Endothelial cell of umbilical vein (primary cell): ENCODE measurements at regions not wholly inside any gene's neighbourhood (a gene's known extent, or its start where the extent isn't known, plus 50 kb on each side); places are given as distances from the start of the nearest gene placed in this dataset.

ENCODE experiments used
- BruUV-seq: library from RNA; stranded (reverse); fragments of 400-500 nt; replicated peaks from 2 replicates; lab custom pipeline; 2021; lab: Mats Ljungman, UMichigan
- CTCF ChIA-PET: fragments of 300-600, 350-600 bp; sonication (Branson Sonifier 250); formaldehyde crosslinking; loops from one replicate; lab custom pipeline; 2021; ENCODE audit warnings: antibody characterized with exemption, inconsistent platforms; lab: Charles Lee
- POLR2A ChIA-PET: fragments of 300-600, 350-600 bp; sonication (Branson Sonifier 250); formaldehyde crosslinking; loops from one replicate; lab custom pipeline; 2021; ENCODE audit warnings: antibody characterized with exemption, inconsistent platforms; lab: Charles Lee
- DNase-seq: peaks from one replicate; pipeline ENCODE4 v3.0.0-alpha.2; 2011; ENCODE audit warnings: low read depth, low spot score
- FAIRE-seq: peaks from 2 replicates; lab custom pipeline; 2011; peaks lifted over from hg19 to GRCh38; lab: Jason Lieb, UNC
- H2AFZ ChIP-seq: 2 replicates; pipeline ENCODE4 v1.6.0; 2012; ENCODE audit warnings: low read depth, low read length, control low read depth, inconsistent platforms
- H3K27ac ChIP-seq: 2 replicates; pipeline ENCODE4 v1.5.1; 2011; ENCODE audit warnings: low read depth, mild to moderate bottlenecking, control low read depth, low read length, moderate library complexity; ENCODE audit not compliant: insufficient read depth
- H3K27me3 ChIP-seq, 2 experiments: 2 replicates each; pipeline versions ENCODE4 v1.6.0 to v1.6.1; 2011; ENCODE audit warnings: low read length in 2 of 2, mixed read lengths in 1 of 2; ENCODE audit not compliant: control insufficient read depth in 2 of 2, insufficient read depth in 2 of 2
- H3K36me3 ChIP-seq, 2 experiments: 2 replicates in 1 of 2; 3 replicates in 1 of 2; pipeline ENCODE4 v1.5.1; 2011; ENCODE audit warnings: low read length in 2 of 2, mild to moderate bottlenecking in 1 of 2, moderate library complexity in 1 of 2; ENCODE audit not compliant: control insufficient read depth in 2 of 2, insufficient read depth in 2 of 2; ENCODE audit errors: extremely low read depth in 1 of 2
- H3K4me1 ChIP-seq: 3 replicates; pipeline ENCODE4 v1.5.1; 2011; ENCODE audit warnings: mild to moderate bottlenecking, low read length; ENCODE audit not compliant: control insufficient read depth, insufficient read depth; ENCODE audit errors: extremely low read depth
- H3K4me2 ChIP-seq: 2 replicates; pipeline ENCODE4 v1.6.1; 2011; ENCODE audit warnings: low read length, control low read depth, mixed read lengths; ENCODE audit not compliant: insufficient read depth
- H3K4me3 ChIP-seq, 3 experiments: fragments of 200-600 bp in 1 of 3; sonication (generic), shearing (Covaris generic) in 1 of 3; replicated peaks in 1 of 3; 2 replicates each; pipeline ENCODE4 v1.5.1; 2011 to 2016; ENCODE audit warnings: control low read depth in 3 of 3, low read length in 3 of 3, mild to moderate bottlenecking in 2 of 3, inconsistent platforms in 1 of 3, low read depth in 1 of 3, moderate library complexity in 1 of 3; ENCODE audit not compliant: insufficient read depth in 1 of 3
- H3K79me2 ChIP-seq: 2 replicates; pipeline ENCODE4 v1.6.0; 2012; ENCODE audit warnings: low read length, inconsistent platforms; ENCODE audit not compliant: control insufficient read depth, insufficient read depth
- H3K9ac ChIP-seq: replicated peaks from 2 replicates; pipeline ENCODE3; 2011; ENCODE audit warnings: low read length, control low read depth; ENCODE audit not compliant: insufficient read depth; ENCODE audit errors: extremely low read depth
- H3K9me1 ChIP-seq: replicated peaks from 3 replicates; pipeline ENCODE4 v1.6.0; 2011; ENCODE audit warnings: mild to moderate bottlenecking, low read length; ENCODE audit not compliant: control insufficient read depth, insufficient read depth; ENCODE audit errors: extremely low read depth
- H3K9me3 ChIP-seq: replicated peaks from 2 replicates; pipeline ENCODE4 v1.5.1; 2012; ENCODE audit warnings: low read length, inconsistent platforms; ENCODE audit not compliant: control insufficient read depth, insufficient read depth
- H4K20me1 ChIP-seq: replicated peaks from 2 replicates; pipeline ENCODE3; 2011; ENCODE audit warnings: mild to moderate bottlenecking, low read length; ENCODE audit not compliant: control insufficient read depth, insufficient read depth; ENCODE audit errors: extremely low read depth
- CTCF ChIP-seq, 2 donors: IDR thresholded peaks; 1 replicate in 1 of 2; 2 replicates in 1 of 2; pipeline ENCODE4 v1.5.1; 2011; ENCODE audit warnings: low read length in 2 of 2, mild to moderate bottlenecking in 2 of 2, moderate library complexity in 2 of 2, control low read depth in 1 of 2, inconsistent platforms in 1 of 2, low read depth in 1 of 2; ENCODE audit not compliant: insufficient read depth in 1 of 2; ENCODE audit errors: extremely low read depth in 1 of 2
- EZH2 ChIP-seq: IDR thresholded peaks from 2 replicates; pipeline ENCODE4 v1.6.1; 2012; ENCODE audit warnings: borderline replicate concordance, low read depth, mild to moderate bottlenecking, moderate library complexity, low read length, inconsistent platforms; ENCODE audit not compliant: severe bottlenecking
- FOS ChIP-seq: IDR thresholded peaks from 2 replicates; pipeline ENCODE4 v1.6.1; 2011; ENCODE audit warnings: mild to moderate bottlenecking, low read length, moderate library complexity, borderline replicate concordance; ENCODE audit not compliant: insufficient read depth
- GATA2 ChIP-seq: IDR thresholded peaks from 2 replicates; pipeline ENCODE4 v1.7.0; 2011; ENCODE audit warnings: low read depth, mild to moderate bottlenecking, moderate library complexity, mixed read lengths, low read length; ENCODE audit not compliant: insufficient read length, insufficient read depth
- JUN ChIP-seq: IDR thresholded peaks from 2 replicates; pipeline ENCODE4 v1.6.1; 2011; ENCODE audit warnings: borderline replicate concordance, low read depth; ENCODE audit not compliant: insufficient read length, insufficient read depth
- MAX ChIP-seq: IDR thresholded peaks from 2 replicates; pipeline ENCODE4 v1.6.1; 2011; ENCODE audit not compliant: insufficient read depth, insufficient read length
- MYC ChIP-seq: IDR thresholded peaks from one replicate; pipeline ENCODE4 v1.6.1; 2011; ENCODE audit warnings: mild to moderate bottlenecking, low read depth, low read length
- POLR2A ChIP-seq: IDR thresholded peaks from 2 replicates; pipeline ENCODE4 v1.6.1; 2012; ENCODE audit warnings: low read depth, mild to moderate bottlenecking, control low read depth, low read length
- POLR2AphosphoS5 ChIP-seq: IDR thresholded peaks from 2 replicates; pipeline ENCODE4 v1.6.1; 2012; ENCODE audit warnings: low read depth, mild to moderate bottlenecking, control low read depth, low read length, moderate library complexity; ENCODE audit not compliant: insufficient read depth
- dilution Hi-C: fragments of 300-500 bp; cut with MboI; formaldehyde crosslinking; loops from one replicate; pipeline ENCODE4 v1.15.0; 2019; ENCODE audit warnings: low sequenced_read_pairs; ENCODE audit not compliant: extremely low pct_ligation_motif_present
- intact Hi-C: fragments of 100-400 bp; cut with micrococcal nuclease; formaldehyde crosslinking; loops from one replicate; pipeline ENCODE4 v1.10.0; 2022

- Histone ChIP-seq H3K27me3 (no peaks in the 10 kb centered on the region), H3K79me2 (no peaks in the 10 kb centered on the region), H3K27ac (no peak overlapping the region), H4K20me1 (no peaks in the 10 kb centered on the region), H3K4me2 (no peak overlapping the region), H3K9me3 (no peaks in the 10 kb centered on the region), H3K4me1 (no peaks in the 10 kb centered on the region), H3K9ac (no peak overlapping the region), H3K9me1 (no peaks in the 10 kb centered on the region), H3K4me3 (no peak overlapping the region), H2AFZ (no peak overlapping the region), H3K36me3 (no peaks in the 10 kb centered on the region)
- dilution Hi-C loops (no loop called here), intact Hi-C loops (no loop called here)
- no peak for TF ChIP-seq MYC
- no peak for TF ChIP-seq POLR2AphosphoS5
- no peak for TF ChIP-seq MAX
- no peak for TF ChIP-seq FOS
- no peak for TF ChIP-seq CTCF (IDR thresholded peaks at IDR 0.05; ENCODE audit: extremely low read depth in 1 of 2, insufficient read depth in 1 of 2, low read depth in 1 of 2, low read length in 2 of 2)
- no peak for TF ChIP-seq GATA2
- no peak for TF ChIP-seq POLR2A
- TF ChIP-seq EZH2 = no peak
- TF ChIP-seq JUN = no peak
- no peak for FAIRE-seq
- POLR2A ChIA-PET = no interaction called here
- DNase-seq = no peak
- BruUV-seq = no TSS peak
- CTCF ChIA-PET = no interaction called here
Observed at GRCh38 chr2:236959876-236960275, 125.8 kb upstream of the COPS8 start.
